Mammary epithelial cell (primary cell): ENCODE measurements at regions not wholly inside any gene's neighbourhood (a gene's known extent, or its start where the extent isn't known, plus 50 kb on each side); places are given as distances from the start of the nearest gene placed in this dataset.

Source experiments
- CTCF ChIP-seq, 2 donors: IDR thresholded peaks in 1 of 2; conservative IDR thresholded peaks in 1 of 2; 2 replicates each; pipeline ENCODE4 v1.5.1; 2011 to 2012; ENCODE audit warnings: inconsistent platforms in 2 of 2, low read length in 2 of 2, mild to moderate bottlenecking in 2 of 2, control low read depth in 1 of 2, low read depth in 1 of 2; ENCODE audit not compliant: insufficient read depth in 1 of 2; ENCODE audit errors: extremely low read depth in 1 of 2
- EZH2 ChIP-seq: IDR thresholded peaks from 2 replicates; pipeline ENCODE4 v1.6.1; 2012; ENCODE audit warnings: low read length, inconsistent platforms, borderline replicate concordance

GRCh38 chr2:187783446-187783845, 229.2 kb upstream of the TFPI start:
- TF ChIP-seq CTCF (conservative IDR thresholded peaks at IDR 0.05 in 1 of 2, IDR thresholded peaks at IDR 0.05 in 1 of 2; ENCODE audit: extremely low read depth in 1 of 2, insufficient read depth in 1 of 2, low read depth in 1 of 2, low read length in 2 of 2): peak in 1 of 2 donors; percentile 52
- no peak for TF ChIP-seq EZH2
